SW 1271 (cell line): ENCODE measurements at regions not wholly inside any gene's neighbourhood (a gene's known extent, or its start where the extent isn't known, plus 50 kb on each side); places are given as distances from the start of the nearest gene placed in this dataset.
"Not testable (repeated sequence)": the region's sequence is repeated elsewhere in the genome, so short reads cannot be mapped to it uniquely, and the experiment has no call there.

Experiments used
- DNase-seq, 2 experiments: peaks; one replicate each; lab custom pipeline; 2025; lab: John Stamatoyannopoulos, UW

- no peak for DNase-seq
These were observed 94.1 kb upstream of the SRD5A3 start for GRCh38 chr4:55251896-55252295.

GRCh38 chr4:55253948-55254593 lies 92.0 kb upstream of the SRD5A3 start:
- no peak for DNase-seq

- DNase-seq, result no peak
These were observed 90.9 kb upstream of the SRD5A3 start for GRCh38 chr4:55255179-55255578.

GRCh38 chr4:55256787-55257186 lies 89.3 kb upstream of the SRD5A3 start:
- DNase-seq, result no peak

- DNase-seq, result no peak
These were observed 87.7 kb upstream of the SRD5A3 start for GRCh38 chr4:55258152-55258865.

GRCh38 chr4:55259294-55259693 lies 86.7 kb upstream of the SRD5A3 start:
- DNase-seq, result no peak

GRCh38 chr4:55269470-55269869 lies 76.6 kb upstream of the SRD5A3 start:
- no peak for DNase-seq

GRCh38 chr4:55269995-55270394 lies 76.0 kb upstream of the SRD5A3 start:
- no peak for DNase-seq

GRCh38 chr4:55270481-55270880 lies 75.6 kb upstream of the SRD5A3 start:
- DNase-seq, result no peak

GRCh38 chr4:55272102-55272501 lies 73.9 kb upstream of the SRD5A3 start:
- DNase-seq, result no peak

GRCh38 chr4:55272589-55272988 lies 73.5 kb upstream of the SRD5A3 start:
- DNase-seq, result no peak

GRCh38 chr4:55277011-55277410 lies 69.0 kb upstream of the SRD5A3 start:
- no peak for DNase-seq

GRCh38 chr4:55278316-55278715 lies 67.7 kb upstream of the SRD5A3 start:
- DNase-seq, result no peak

- DNase-seq, result not testable (repeated sequence)
These were observed 65.6 kb upstream of the SRD5A3 start for GRCh38 chr4:55280474-55280873.

- not testable (repeated sequence) for DNase-seq
These were observed 64.8 kb upstream of the SRD5A3 start for GRCh38 chr4:55281118-55281683.

GRCh38 chr4:55284331-55284730 lies 61.7 kb upstream of the SRD5A3 start:
- no peak for DNase-seq

GRCh38 chr4:55291227-55291640 lies 54.8 kb upstream of the SRD5A3 start:
- DNase-seq, result no peak

- no peak for DNase-seq
These were observed 49.9 kb upstream of the SRD5A3 start for GRCh38 chr4:55296096-55296495.
